HCT116 (cell line): ENCODE measurements at regions not wholly inside any gene's neighbourhood (a gene's known extent, or its start where the extent isn't known, plus 50 kb on each side); places are given as distances from the start of the nearest gene placed in this dataset.

ENCODE experiments used
- ATAC-seq: fragments of 200-7000 bp; cut with Tn5 transposase; 2 replicates; pipeline ENCODE4 v1.9.1; 2020; ENCODE audit warnings: mild to moderate bottlenecking, moderate library complexity
- BruUV-seq: library from RNA; stranded (reverse); fragments of 400-500 nt; replicated peaks from 2 replicates; lab custom pipeline; 2021; lab: Mats Ljungman, UMichigan
- CTCF ChIA-PET: fragments of 300-600 bp; sonication (Branson Sonifier 250); formaldehyde crosslinking; loops from one replicate; lab custom pipeline; 2021; ENCODE audit warnings: antibody characterized with exemption; lab: Charles Lee
- POLR2A ChIA-PET: fragments of 300-600, 350-600 bp; sonication (Branson Sonifier 250); formaldehyde crosslinking; loops from one replicate; lab custom pipeline; 2021; ENCODE audit warnings: antibody characterized with exemption; lab: Charles Lee
- RAD21 ChIA-PET, 2 experiments: fragments of 300-600 bp; sonication (Branson Sonifier 250); formaldehyde crosslinking; loops; one replicate each; lab custom pipeline; 2023; ENCODE audit warnings: low total read pairs in 2 of 2; ENCODE audit not compliant: uncharacterized antibody in 2 of 2, unreplicated experiment in 2 of 2, low non-redundant PET in 1 of 2; lab: Charles Lee
- DNase-seq: peaks from one replicate; pipeline ENCODE4 v3.0.0-alpha.2; 2010; ENCODE audit warnings: low read depth, low spot score
- H2AFZ ChIP-seq: fragments of 200-600 bp; shearing (Covaris generic), sonication (generic); 2 replicates; pipeline ENCODE4 v1.6.1; 2017; ENCODE audit warnings: low read depth, mixed run types, mixed read lengths, antibody characterized with exemption, low read length; ENCODE audit not compliant: poor library complexity, severe bottlenecking
- H3K27ac ChIP-seq: 2 replicates; pipeline ENCODE4 v1.5.1; 2012; ENCODE audit warnings: low read depth, low read length
- H3K27me3 ChIP-seq: fragments of 200-600 bp; sonication (generic); 2 replicates; pipeline ENCODE4 v1.6.1; 2016; ENCODE audit warnings: mixed run types, low read length, mixed read lengths; ENCODE audit not compliant: insufficient read depth
- H3K36me3 ChIP-seq, 2 experiments: fragments of 200-500 bp in 1 of 2; fragments of 200-600 bp in 1 of 2; sonication (Bioruptor generic) in 1 of 2; sonication (generic) in 1 of 2; 2 replicates each; pipeline versions ENCODE4 v1.5.1 to v1.6.1; 2014 to 2016; ENCODE audit warnings: low read length in 2 of 2, inconsistent platforms in 1 of 2, mixed read lengths in 1 of 2, mixed run types in 1 of 2; ENCODE audit not compliant: insufficient read depth in 2 of 2, control insufficient read depth in 1 of 2
- H3K4me1 ChIP-seq, 2 experiments: fragments of 200-600 bp in 1 of 2; sonication (generic) in 1 of 2; 2 replicates each; pipeline versions ENCODE4 v1.5.1 to v1.6.1; 2012 to 2017; ENCODE audit warnings: low read length in 2 of 2, inconsistent platforms in 1 of 2, mild to moderate bottlenecking in 1 of 2, mixed read lengths in 1 of 2, mixed run types in 1 of 2, moderate library complexity in 1 of 2; ENCODE audit not compliant: insufficient read depth in 2 of 2, control insufficient read depth in 1 of 2
- H3K4me2 ChIP-seq: fragments of 200-600 bp; sonication (generic); 2 replicates; pipeline ENCODE4 v1.6.1; 2017; ENCODE audit warnings: mixed run types, low read length, mixed read lengths
- H3K4me3 ChIP-seq, 2 experiments: fragments of 200-600 bp in 1 of 2; sonication (generic) in 1 of 2; replicated peaks in 1 of 2; 2 replicates each; pipeline ENCODE4 v1.5.1; 2011 to 2016; ENCODE audit warnings: low read length in 2 of 2, control low read depth in 1 of 2, low read depth in 1 of 2, mild to moderate bottlenecking in 1 of 2, mixed read lengths in 1 of 2, mixed run types in 1 of 2
- H3K79me2 ChIP-seq: fragments of 200-600 bp; sonication (generic); 2 replicates; pipeline ENCODE4 v1.6.1; 2017; ENCODE audit warnings: mild to moderate bottlenecking, mixed run types, low read length, moderate library complexity, mixed read lengths; ENCODE audit not compliant: insufficient read depth
- H3K9ac ChIP-seq: fragments of 200-600 bp; sonication (generic); 2 replicates; pipeline ENCODE4 v1.6.1; 2016; ENCODE audit warnings: low read length, mixed read lengths
- H3K9me2 ChIP-seq: fragments of 200-600 bp; sonication (generic), shearing (Covaris generic); 2 replicates; pipeline ENCODE4 v1.6.1; 2017; ENCODE audit warnings: mixed run types, mild to moderate bottlenecking, moderate library complexity; ENCODE audit not compliant: insufficient read depth
- H3K9me3 ChIP-seq, 2 experiments: fragments of 200-500 bp in 1 of 2; fragments of 200-600 bp in 1 of 2; sonication (Bioruptor generic) in 1 of 2; sonication (generic) in 1 of 2; 2 replicates each; pipeline ENCODE4 v1.6.1; 2014 to 2017; ENCODE audit warnings: low read length in 2 of 2, mixed read lengths in 2 of 2, inconsistent platforms in 1 of 2, low read depth in 1 of 2, mild to moderate bottlenecking in 1 of 2, mixed run types in 1 of 2, moderate library complexity in 1 of 2; ENCODE audit not compliant: control insufficient read depth in 1 of 2, insufficient read depth in 1 of 2
- H4K20me1 ChIP-seq: fragments of 200-600 bp; sonication (generic), shearing (Covaris generic); 2 replicates; pipeline ENCODE4 v1.6.1; 2017; ENCODE audit warnings: mixed run types, mild to moderate bottlenecking, moderate library complexity; ENCODE audit not compliant: insufficient read depth
- CBX3 ChIP-seq: IDR thresholded peaks from 2 replicates; pipeline ENCODE4 v1.6.1; 2012; ENCODE audit warnings: low read depth
- EZH2phosphoT487 ChIP-seq: fragments of 200-600 bp; IDR thresholded peaks from 2 replicates; pipeline ENCODE4 v1.6.1; 2018; ENCODE audit warnings: antibody characterized with exemption, borderline replicate concordance
- JUND ChIP-seq: IDR thresholded peaks from 2 replicates; pipeline ENCODE4 v1.6.1; 2012
- POLR2AphosphoS5 ChIP-seq: IDR thresholded peaks from 2 replicates; pipeline ENCODE4 v1.6.1; 2011; ENCODE audit warnings: mild to moderate bottlenecking, low read depth, low read length, moderate library complexity
- RAD21 ChIP-seq: IDR thresholded peaks from 2 replicates; pipeline ENCODE4 v1.6.1; 2012; ENCODE audit warnings: low read depth, mild to moderate bottlenecking
- REST ChIP-seq: IDR thresholded peaks from 2 replicates; pipeline ENCODE4 v1.6.1; 2012; ENCODE audit warnings: low read depth
- SP1 ChIP-seq: IDR thresholded peaks from 2 replicates; pipeline ENCODE4 v1.6.1; 2012; ENCODE audit warnings: low read depth
- SRF ChIP-seq: IDR thresholded peaks from 2 replicates; pipeline ENCODE4 v1.6.1; 2012; ENCODE audit warnings: low read depth
- intact Hi-C: fragments of 100-400 bp; cut with micrococcal nuclease; formaldehyde crosslinking; loops from 2 replicates; pipeline ENCODE4 v1.10.0; 2022
- TF ChIP-seq, protein P1 (sequence below): IDR thresholded peaks from 2 replicates; pipeline ENCODE4 v1.6.1; 2012
- TF ChIP-seq, protein P2 (sequence below), 3 experiments: fragments of 200-600 bp in 1 of 3; sonication (generic) in 1 of 3; IDR thresholded peaks in 2 of 3; conservative IDR thresholded peaks in 1 of 3; 2 replicates each; pipeline ENCODE4 v1.5.1; 2012 to 2017; ENCODE audit warnings: low read depth in 2 of 3, low read length in 2 of 3, antibody characterized with exemption in 1 of 3, borderline replicate concordance in 1 of 3, control low read depth in 1 of 3, mild to moderate bottlenecking in 1 of 3, mixed read lengths in 1 of 3, mixed run types in 1 of 3, moderate library complexity in 1 of 3; ENCODE audit not compliant: insufficient read depth in 1 of 3

- ATAC-seq (peak; percentile 79), DNase-seq (peak; percentile 22)
Measured at GRCh38 chr10:91335147-91335546, 75.0 kb upstream of the HECTD2 start.

GRCh38 chr10:91339729-91340128 is 70.4 kb upstream of the HECTD2 start:
- Histone ChIP-seq H3K4me2 (no peak overlapping the region), H3K4me1 (no peaks in the 10 kb centered on the region), H3K79me2 (no peaks in the 10 kb centered on the region), H3K27me3 (no peaks in the 10 kb centered on the region), H3K27ac (no peak overlapping the region), H3K4me3 (no peak overlapping the region), H4K20me1 (no peaks in the 10 kb centered on the region), H3K9me3 (no peaks in the 10 kb centered on the region), H3K36me3 (no peaks in the 10 kb centered on the region), H2AFZ (no peak overlapping the region), H3K9ac (no peak overlapping the region), H3K9me2 (no peaks in the 10 kb centered on the region)
- BruUV-seq, result no TSS peak
- no peak for ATAC-seq
- CTCF ChIA-PET, result no interaction called here
- DNase-seq, result no peak
- POLR2A ChIA-PET, result no interaction called here
- TF ChIP-seq, protein P1, sequence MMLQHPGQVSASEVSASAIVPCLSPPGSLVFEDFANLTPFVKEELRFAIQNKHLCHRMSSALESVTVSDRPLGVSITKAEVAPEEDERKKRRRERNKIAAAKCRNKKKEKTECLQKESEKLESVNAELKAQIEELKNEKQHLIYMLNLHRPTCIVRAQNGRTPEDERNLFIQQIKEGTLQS, result no peak
- TF ChIP-seq REST, result no peak
- no peak for TF ChIP-seq RAD21
- no peak for TF ChIP-seq JUND
- no peak for TF ChIP-seq CBX3
- no peak for TF ChIP-seq POLR2AphosphoS5
- no peak for TF ChIP-seq SP1
- RAD21 ChIA-PET, result no interaction called here
- intact Hi-C loops, result no loop called here

More at GRCh38 chr10:91335147-91335546, 75.0 kb upstream of the HECTD2 start:
- Histone ChIP-seq H3K9ac (no peak overlapping the region), H3K4me2 (no peak overlapping the region), H3K9me3 (no peaks in the 10 kb centered on the region), H3K79me2 (no peaks in the 10 kb centered on the region), H3K36me3 (no peaks in the 10 kb centered on the region), H4K20me1 (no peaks in the 10 kb centered on the region), H3K4me3 (no peak overlapping the region), H2AFZ (no peak overlapping the region), H3K9me2 (no peaks in the 10 kb centered on the region), H3K4me1 (no peaks in the 10 kb centered on the region), H3K27me3 (no peaks in the 10 kb centered on the region), H3K27ac (no peak overlapping the region)
- intact Hi-C loops, result no loop called here
- no peak for TF ChIP-seq EZH2phosphoT487
- TF ChIP-seq SRF, result no peak
- TF ChIP-seq, protein P2, sequence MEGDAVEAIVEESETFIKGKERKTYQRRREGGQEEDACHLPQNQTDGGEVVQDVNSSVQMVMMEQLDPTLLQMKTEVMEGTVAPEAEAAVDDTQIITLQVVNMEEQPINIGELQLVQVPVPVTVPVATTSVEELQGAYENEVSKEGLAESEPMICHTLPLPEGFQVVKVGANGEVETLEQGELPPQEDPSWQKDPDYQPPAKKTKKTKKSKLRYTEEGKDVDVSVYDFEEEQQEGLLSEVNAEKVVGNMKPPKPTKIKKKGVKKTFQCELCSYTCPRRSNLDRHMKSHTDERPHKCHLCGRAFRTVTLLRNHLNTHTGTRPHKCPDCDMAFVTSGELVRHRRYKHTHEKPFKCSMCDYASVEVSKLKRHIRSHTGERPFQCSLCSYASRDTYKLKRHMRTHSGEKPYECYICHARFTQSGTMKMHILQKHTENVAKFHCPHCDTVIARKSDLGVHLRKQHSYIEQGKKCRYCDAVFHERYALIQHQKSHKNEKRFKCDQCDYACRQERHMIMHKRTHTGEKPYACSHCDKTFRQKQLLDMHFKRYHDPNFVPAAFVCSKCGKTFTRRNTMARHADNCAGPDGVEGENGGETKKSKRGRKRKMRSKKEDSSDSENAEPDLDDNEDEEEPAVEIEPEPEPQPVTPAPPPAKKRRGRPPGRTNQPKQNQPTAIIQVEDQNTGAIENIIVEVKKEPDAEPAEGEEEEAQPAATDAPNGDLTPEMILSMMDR (IDR thresholded peaks at IDR 0.05 in 2 of 3, conservative IDR thresholded peaks at IDR 0.05 in 1 of 3; ENCODE audit: borderline replicate concordance in 1 of 3, insufficient read depth in 1 of 3, low read depth in 2 of 3, low read length in 2 of 3), result 0 out of 6 replicates have a peak, but pooled peaks of 1 of the 3 experiments have one; percentile 10
- CTCF ChIA-PET, result no interaction called here
- BruUV-seq, result no TSS peak
- POLR2A ChIA-PET, result interaction anchor here (0.7 kb wide), 1 partner anchor 179 kb away, joined by 3 read pairs; no protein-coding TSS in a partner anchor
- RAD21 ChIA-PET, result no interaction called here
